ENCODE measurements at regions not wholly inside any gene's neighbourhood (a gene's known extent, or its start where the extent isn't known, plus 50 kb on each side); places are given as distances from the start of the nearest gene placed in this dataset.
"Not testable (repeated sequence)": the region's sequence is repeated elsewhere in the genome, so short reads cannot be mapped to it uniquely, and the experiment has no call there.

DNA sequence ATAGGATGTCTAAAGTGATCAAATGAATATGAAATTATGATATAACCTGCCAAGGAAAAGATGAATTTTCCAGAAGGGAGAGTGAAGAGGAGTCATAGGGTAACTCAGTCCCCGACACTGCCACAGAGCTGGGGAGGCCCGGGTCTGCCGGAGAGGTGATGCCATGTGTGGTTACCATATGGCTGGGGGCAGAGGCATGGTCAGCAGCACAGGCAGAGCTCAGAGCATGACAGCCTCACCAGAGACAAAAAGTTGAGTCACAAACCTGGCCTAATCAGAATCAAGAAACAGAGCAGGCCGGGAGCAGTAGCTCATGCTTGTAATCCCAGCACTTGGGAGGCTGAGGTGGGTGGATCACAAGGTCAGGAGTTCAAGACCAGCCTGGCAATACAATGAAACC, 322.4 kb downstream of the GOLGA6L6 start:
- not testable (repeated sequence) for TF ChIP-seq POLR2A (IDR thresholded peaks at IDR 0.05); CTCF (IDR thresholded peaks at IDR 0.05 in 8 of 11, conservative IDR thresholded peaks at IDR 0.05 in 3 of 11); POLR2AphosphoS5 (IDR thresholded peaks at IDR 0.05)
